HG03354 (cell line): ENCODE measurements at regions not wholly inside any gene's neighbourhood (a gene's known extent, or its start where the extent isn't known, plus 50 kb on each side); places are given as distances from the start of the nearest gene placed in this dataset.
"Not testable (repeated sequence)": the region's sequence is repeated elsewhere in the genome, so short reads cannot be mapped to it uniquely, and the experiment has no call there.

ENCODE experiments used
- ATAC-seq: cut with Tn5 transposase; IDR thresholded peaks from one replicate; pipeline ENCODE4 v1.9.1; 2021; ENCODE audit warnings: mild to moderate bottlenecking; ENCODE audit not compliant: unreplicated experiment, poor library complexity, severe bottlenecking

GRCh38 chrX:114272096-114272686 is 311.7 kb upstream of the HTR2C start:
- ATAC-seq: no peak

GRCh38 chrX:114270371-114270770 is 313.5 kb upstream of the HTR2C start:
- ATAC-seq: not testable (repeated sequence)

- no peak for ATAC-seq
These were observed 315.2 kb upstream of the HTR2C start for GRCh38 chrX:114268643-114269042.

GRCh38 chrX:114267142-114267541 is 316.7 kb upstream of the HTR2C start:
- ATAC-seq: no peak

- no peak for ATAC-seq
These were observed 331.7 kb upstream of the HTR2C start for GRCh38 chrX:114252186-114252585.

GRCh38 chrX:114251575-114251974 is 332.3 kb upstream of the HTR2C start:
- ATAC-seq: no peak

- ATAC-seq: no peak
These were observed 362.4 kb upstream of the HTR2C start for GRCh38 chrX:114221445-114221844.

- ATAC-seq: no peak
These were observed 373.0 kb upstream of the HTR2C start for GRCh38 chrX:114210879-114211278.

- ATAC-seq: no peak
These were observed 382.3 kb upstream of the HTR2C start for GRCh38 chrX:114201622-114202021.

GRCh38 chrX:114181195-114181594 is 402.7 kb upstream of the HTR2C start:
- no peak for ATAC-seq

- ATAC-seq: no peak
These were observed 405.8 kb upstream of the HTR2C start for GRCh38 chrX:114178126-114178525.

GRCh38 chrX:114167276-114167675 is 416.6 kb upstream of the HTR2C start:
- ATAC-seq: not testable (repeated sequence)

GRCh38 chrX:114166601-114167000 is 417.3 kb upstream of the HTR2C start:
- no peak for ATAC-seq

- no peak for ATAC-seq
These were observed 418.3 kb upstream of the HTR2C start for GRCh38 chrX:114165537-114165936.

- ATAC-seq: no peak
These were observed 421.7 kb upstream of the HTR2C start for GRCh38 chrX:114162068-114162735.

GRCh38 chrX:114152801-114153200 is 431.1 kb upstream of the HTR2C start:
- no peak for ATAC-seq

GRCh38 chrX:114152130-114152529 is 431.8 kb upstream of the HTR2C start:
- no peak for ATAC-seq

GRCh38 chrX:114134465-114134864 is 449.4 kb upstream of the HTR2C start:
- no peak for ATAC-seq

- no peak for ATAC-seq
These were observed 456.4 kb upstream of the HTR2C start for GRCh38 chrX:114127411-114128025.

- ATAC-seq: no peak
These were observed 456.9 kb upstream of the HTR2C start for GRCh38 chrX:114127005-114127404.

GRCh38 chrX:114101081-114101480 is 482.8 kb upstream of the HTR2C start:
- no peak for ATAC-seq
